ENCODE measurements at regions not wholly inside any gene's neighbourhood (a gene's known extent, or its start where the extent isn't known, plus 50 kb on each side); places are given as distances from the start of the nearest gene placed in this dataset.

DNA sequence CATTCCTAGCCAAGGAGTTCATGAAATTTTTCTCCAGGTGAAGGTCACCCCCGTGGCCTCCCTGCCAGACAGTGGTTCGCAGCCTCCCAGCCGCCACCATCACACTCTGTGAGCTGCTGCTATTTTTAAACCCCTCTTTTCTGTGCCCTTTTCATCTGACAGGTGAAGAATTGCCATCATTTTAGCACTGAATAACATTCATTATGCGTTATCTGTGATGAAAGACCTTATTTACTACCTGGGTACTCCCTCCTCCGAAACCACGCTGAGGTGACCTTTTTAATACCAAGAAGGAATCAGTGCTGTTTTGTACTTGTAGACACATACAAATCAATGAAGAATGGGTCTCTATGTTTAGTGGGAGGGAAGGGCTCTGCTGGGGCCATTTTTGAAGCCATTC is 148.9 kb upstream of the GPR12 start:
- H3K27ac ChIP-seq (ENCODE audit: low read depth, low read length) = no peak overlapping the region
- H3K4me3 ChIP-seq (ENCODE audit: low read length) = no peak overlapping the region
- no peak for TF ChIP-seq CTCF (IDR thresholded peaks at IDR 0.05; ENCODE audit: low read depth, low read length, poor library complexity, severe bottlenecking)
- TF ChIP-seq EZH2phosphoT487 (IDR thresholded peaks at IDR 0.05; ENCODE audit: borderline replicate concordance, low read length) = no peak
- H3K9me2 ChIP-seq (replicated peaks; ENCODE audit: control insufficient read depth, low read length) = no peaks in the 10 kb centered on the region
- H3K36me3 ChIP-seq (ENCODE audit: control insufficient read depth, low read length) = no peaks in the 10 kb centered on the region
- no peak overlapping the region for H3K4me2 ChIP-seq (ENCODE audit: low read length)
- no peaks in the 10 kb centered on the region for H3F3A ChIP-seq (ENCODE audit: control insufficient read depth, insufficient read depth)
- H3K79me2 ChIP-seq (ENCODE audit: control insufficient read depth, low read length) = no peaks in the 10 kb centered on the region
- peaks cover 10% of the 10 kb centered on the region; the same call in 1 of the 2 replicates for H3K27me3 ChIP-seq (ENCODE audit: control insufficient read depth, low read length)
- no peaks in the 10 kb centered on the region for H3K9me3 ChIP-seq (ENCODE audit: control insufficient read depth, insufficient read depth, low read length)
- no peaks in the 10 kb centered on the region for H4K20me1 ChIP-seq (ENCODE audit: control insufficient read depth, insufficient read depth, low read depth, low read length)
- no peaks in the 10 kb centered on the region for H3K4me1 ChIP-seq (ENCODE audit: control insufficient read depth, low read length)

DNA sequence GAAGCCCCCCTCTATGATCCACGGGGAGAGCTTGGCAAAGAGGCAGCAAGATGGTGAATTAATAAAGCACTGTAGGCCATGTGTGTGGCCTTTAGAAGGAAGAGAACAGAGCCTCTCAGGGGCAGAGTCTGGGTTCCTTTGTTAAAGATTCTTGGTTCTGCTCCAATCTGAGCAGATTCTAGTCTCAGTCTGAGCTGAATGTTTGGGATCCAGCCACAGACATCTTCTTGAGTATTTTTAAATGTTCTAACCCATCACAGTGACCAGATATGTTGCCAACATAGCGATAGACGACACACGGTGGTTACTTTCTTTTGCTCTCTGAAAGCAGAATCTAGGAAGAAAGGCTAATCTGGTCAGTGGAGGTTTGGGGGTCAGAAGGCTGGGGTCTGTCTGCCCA is 147.5 kb upstream of the GPR12 start:
- no peaks in the 10 kb centered on the region for H4K20me1 ChIP-seq (ENCODE audit: control insufficient read depth, insufficient read depth, low read depth, low read length)
- H3K27ac ChIP-seq (ENCODE audit: low read depth, low read length) = no peak overlapping the region
- no peak overlapping the region for H3K4me2 ChIP-seq (ENCODE audit: low read length)
- H3K36me3 ChIP-seq (ENCODE audit: control insufficient read depth, low read length) = no peaks in the 10 kb centered on the region
- no peaks in the 10 kb centered on the region for H3F3A ChIP-seq (ENCODE audit: control insufficient read depth, insufficient read depth)
- peaks cover 10% of the 10 kb centered on the region; the same call in 1 of the 2 replicates for H3K27me3 ChIP-seq (ENCODE audit: control insufficient read depth, low read length)
- no peaks in the 10 kb centered on the region for H3K9me2 ChIP-seq (replicated peaks; ENCODE audit: control insufficient read depth, low read length)
- no peaks in the 10 kb centered on the region for H3K79me2 ChIP-seq (ENCODE audit: control insufficient read depth, low read length)
- H3K9me3 ChIP-seq (ENCODE audit: control insufficient read depth, insufficient read depth, low read length) = no peaks in the 10 kb centered on the region
- H3K4me3 ChIP-seq (ENCODE audit: low read length) = no peak overlapping the region
- no peak for TF ChIP-seq CTCF (IDR thresholded peaks at IDR 0.05; ENCODE audit: low read depth, low read length, poor library complexity, severe bottlenecking)
- TF ChIP-seq EZH2phosphoT487 (IDR thresholded peaks at IDR 0.05; ENCODE audit: borderline replicate concordance, low read length) = no peak
- no peaks in the 10 kb centered on the region for H3K4me1 ChIP-seq (ENCODE audit: control insufficient read depth, low read length)

DNA sequence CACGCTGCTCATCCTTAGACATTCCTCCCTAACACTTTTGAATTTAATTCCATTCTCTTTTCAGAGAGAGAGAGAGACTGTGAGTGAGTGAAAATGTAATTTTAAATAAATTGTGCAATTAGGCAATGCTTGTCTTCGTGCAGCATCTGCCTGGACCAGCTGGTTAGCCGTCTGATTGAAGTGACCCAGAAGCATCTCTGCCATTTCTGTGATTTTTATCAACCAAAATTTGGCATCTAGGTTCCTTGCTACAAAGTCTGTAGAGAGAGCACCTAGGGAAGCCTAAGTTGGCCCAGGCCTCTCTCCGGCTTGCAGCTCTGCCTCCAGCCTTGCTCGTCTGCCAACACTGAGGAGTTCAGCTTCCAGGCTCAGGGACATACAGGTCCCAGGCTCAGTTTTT is 138.6 kb upstream of the GPR12 start:
- Histone ChIP-seq H3K4me1 (ENCODE audit: control insufficient read depth, low read length) (no peaks in the 10 kb centered on the region), H3K27ac (ENCODE audit: low read depth, low read length) (no peak overlapping the region), H3K79me2 (ENCODE audit: control insufficient read depth, low read length) (no peaks in the 10 kb centered on the region), H4K20me1 (ENCODE audit: control insufficient read depth, insufficient read depth, low read depth, low read length) (no peaks in the 10 kb centered on the region), H3K4me2 (ENCODE audit: low read length) (no peak overlapping the region), H3F3A (ENCODE audit: control insufficient read depth, insufficient read depth) (no peaks in the 10 kb centered on the region), H3K9me2 (replicated peaks; ENCODE audit: control insufficient read depth, low read length) (no peaks in the 10 kb centered on the region), H3K9me3 (ENCODE audit: control insufficient read depth, insufficient read depth, low read length) (no peaks in the 10 kb centered on the region), H3K27me3 (ENCODE audit: control insufficient read depth, low read length) (no peaks in the 10 kb centered on the region), H3K36me3 (ENCODE audit: control insufficient read depth, low read length) (no peaks in the 10 kb centered on the region), H3K4me3 (ENCODE audit: low read length) (no peak overlapping the region)
- TF ChIP-seq CTCF (IDR thresholded peaks at IDR 0.05; ENCODE audit: low read depth, low read length, poor library complexity, severe bottlenecking) = no peak

Measured in DOHH2 (cell line).